ENCODE measurements at regions not wholly inside any gene's neighbourhood (a gene's known extent, or its start where the extent isn't known, plus 50 kb on each side); places are given as distances from the start of the nearest gene placed in this dataset.
"Not testable (repeated sequence)": the region's sequence is repeated elsewhere in the genome, so short reads cannot be mapped to it uniquely, and the experiment has no call there.

GRCh38 chr3:103512595-103512994 lies 1077.8 kb downstream of the ZPLD1 start:
- no peak for DNase-seq

- DNase-seq, result no peak
These were observed 1078.2 kb downstream of the ZPLD1 start for GRCh38 chr3:103513003-103513402.

- DNase-seq, result no peak
These were observed 1080.3 kb downstream of the ZPLD1 start for GRCh38 chr3:103515116-103515515.

GRCh38 chr3:103516950-103517349 lies 1082.1 kb downstream of the ZPLD1 start:
- DNase-seq, result no peak

GRCh38 chr3:103531327-103531726 lies 1096.5 kb downstream of the ZPLD1 start:
- DNase-seq, result not testable (repeated sequence)

- no peak for DNase-seq
These were observed 1098.2 kb downstream of the ZPLD1 start for GRCh38 chr3:103532986-103533385.

GRCh38 chr3:103554451-103554850 lies 1119.6 kb downstream of the ZPLD1 start:
- DNase-seq, result no peak

GRCh38 chr3:103564116-103564515 lies 1129.3 kb downstream of the ZPLD1 start:
- DNase-seq, result not testable (repeated sequence)

- DNase-seq, result no peak
These were observed 1151.0 kb downstream of the ZPLD1 start for GRCh38 chr3:103585809-103586208.

GRCh38 chr3:103589770-103590169 lies 1155.0 kb downstream of the ZPLD1 start:
- DNase-seq, result no peak

GRCh38 chr3:103600844-103601243 lies 1166.0 kb downstream of the ZPLD1 start:
- no peak for DNase-seq

GRCh38 chr3:103601666-103602065 lies 1166.9 kb downstream of the ZPLD1 start:
- no peak for DNase-seq

GRCh38 chr3:103609472-103609871 lies 1174.7 kb downstream of the ZPLD1 start:
- no peak for DNase-seq

- DNase-seq, result no peak
These were observed 1178.8 kb downstream of the ZPLD1 start for GRCh38 chr3:103613397-103614156.

- no peak for DNase-seq
These were observed 1179.9 kb downstream of the ZPLD1 start for GRCh38 chr3:103614719-103615118.

- DNase-seq, result no peak
These were observed 1183.1 kb downstream of the ZPLD1 start for GRCh38 chr3:103617961-103618360.

GRCh38 chr3:103624271-103624670 lies 1189.5 kb downstream of the ZPLD1 start:
- DNase-seq, result no peak

- no peak for DNase-seq
These were observed 1194.6 kb downstream of the ZPLD1 start for GRCh38 chr3:103629391-103629790.

- no peak for DNase-seq
These were observed 1209.6 kb downstream of the ZPLD1 start for GRCh38 chr3:103644450-103644849.

- DNase-seq, result no peak
These were observed 1219.2 kb downstream of the ZPLD1 start for GRCh38 chr3:103653996-103654395.

- no peak for DNase-seq
These were observed 1222.9 kb downstream of the ZPLD1 start for GRCh38 chr3:103657756-103658155.

GRCh38 chr3:103660810-103661209 lies 1226.0 kb downstream of the ZPLD1 start:
- no peak for DNase-seq

- no peak for DNase-seq
These were observed 1227.8 kb downstream of the ZPLD1 start for GRCh38 chr3:103662591-103662990.

- DNase-seq, result no peak
These were observed 1237.5 kb downstream of the ZPLD1 start for GRCh38 chr3:103672346-103672745.

GRCh38 chr3:103684904-103685303 lies 1250.1 kb downstream of the ZPLD1 start:
- no peak for DNase-seq

Data from activated CD8-positive, alpha-beta memory T cell treated with anti-CD3 and anti-CD28 coated beads, Interleukin-2, amount 50 U/mL, for 48 hours (primary cell).